ENCODE measurements at regions not wholly inside any gene's neighbourhood (a gene's known extent, or its start where the extent isn't known, plus 50 kb on each side); places are given as distances from the start of the nearest gene placed in this dataset.

DNA sequence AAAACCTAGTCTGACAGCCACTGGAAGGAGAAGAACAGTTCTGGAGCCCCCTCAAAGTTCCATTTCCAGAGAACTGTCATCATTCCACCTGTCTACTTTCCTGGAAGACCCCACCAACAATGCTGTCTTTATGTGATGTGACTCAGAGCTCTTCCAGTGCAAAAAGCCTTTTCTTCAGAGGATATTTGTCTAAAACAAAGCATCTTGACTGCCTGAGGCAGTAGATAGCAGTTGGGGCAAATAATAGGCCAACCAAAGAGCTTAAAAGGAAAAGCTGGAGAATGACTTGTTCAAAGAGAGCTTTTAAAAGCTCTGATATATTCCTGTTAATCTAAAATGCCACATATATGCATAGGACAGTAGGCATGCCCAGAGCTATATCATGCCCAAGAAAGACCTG, 62.6 kb downstream of the MIS18A start:
- TF ChIP-seq, protein P1, sequence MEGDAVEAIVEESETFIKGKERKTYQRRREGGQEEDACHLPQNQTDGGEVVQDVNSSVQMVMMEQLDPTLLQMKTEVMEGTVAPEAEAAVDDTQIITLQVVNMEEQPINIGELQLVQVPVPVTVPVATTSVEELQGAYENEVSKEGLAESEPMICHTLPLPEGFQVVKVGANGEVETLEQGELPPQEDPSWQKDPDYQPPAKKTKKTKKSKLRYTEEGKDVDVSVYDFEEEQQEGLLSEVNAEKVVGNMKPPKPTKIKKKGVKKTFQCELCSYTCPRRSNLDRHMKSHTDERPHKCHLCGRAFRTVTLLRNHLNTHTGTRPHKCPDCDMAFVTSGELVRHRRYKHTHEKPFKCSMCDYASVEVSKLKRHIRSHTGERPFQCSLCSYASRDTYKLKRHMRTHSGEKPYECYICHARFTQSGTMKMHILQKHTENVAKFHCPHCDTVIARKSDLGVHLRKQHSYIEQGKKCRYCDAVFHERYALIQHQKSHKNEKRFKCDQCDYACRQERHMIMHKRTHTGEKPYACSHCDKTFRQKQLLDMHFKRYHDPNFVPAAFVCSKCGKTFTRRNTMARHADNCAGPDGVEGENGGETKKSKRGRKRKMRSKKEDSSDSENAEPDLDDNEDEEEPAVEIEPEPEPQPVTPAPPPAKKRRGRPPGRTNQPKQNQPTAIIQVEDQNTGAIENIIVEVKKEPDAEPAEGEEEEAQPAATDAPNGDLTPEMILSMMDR (IDR thresholded peaks at IDR 0.05), result no peak

DNA sequence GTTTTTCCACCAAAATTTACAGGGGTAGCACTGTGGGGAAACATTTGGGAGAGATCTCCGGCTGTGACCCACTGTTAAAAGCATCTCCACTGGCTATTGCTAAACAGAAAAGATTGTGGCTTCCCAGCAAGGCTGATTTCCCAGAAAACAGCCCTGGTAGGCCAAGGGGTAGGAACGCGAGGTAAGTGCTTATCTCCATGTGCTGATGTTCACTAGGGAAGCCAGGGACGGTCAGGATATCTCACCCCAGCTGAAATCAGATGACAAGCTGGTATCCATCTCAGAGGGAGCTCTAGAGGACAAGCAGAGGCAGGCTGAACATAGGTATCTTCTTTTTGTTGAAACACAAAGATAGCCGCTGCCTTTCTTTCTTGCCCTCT, 63.6 kb downstream of the MIS18A start:
- TF ChIP-seq, protein P1 (IDR thresholded peaks at IDR 0.05), result no peak

DNA sequence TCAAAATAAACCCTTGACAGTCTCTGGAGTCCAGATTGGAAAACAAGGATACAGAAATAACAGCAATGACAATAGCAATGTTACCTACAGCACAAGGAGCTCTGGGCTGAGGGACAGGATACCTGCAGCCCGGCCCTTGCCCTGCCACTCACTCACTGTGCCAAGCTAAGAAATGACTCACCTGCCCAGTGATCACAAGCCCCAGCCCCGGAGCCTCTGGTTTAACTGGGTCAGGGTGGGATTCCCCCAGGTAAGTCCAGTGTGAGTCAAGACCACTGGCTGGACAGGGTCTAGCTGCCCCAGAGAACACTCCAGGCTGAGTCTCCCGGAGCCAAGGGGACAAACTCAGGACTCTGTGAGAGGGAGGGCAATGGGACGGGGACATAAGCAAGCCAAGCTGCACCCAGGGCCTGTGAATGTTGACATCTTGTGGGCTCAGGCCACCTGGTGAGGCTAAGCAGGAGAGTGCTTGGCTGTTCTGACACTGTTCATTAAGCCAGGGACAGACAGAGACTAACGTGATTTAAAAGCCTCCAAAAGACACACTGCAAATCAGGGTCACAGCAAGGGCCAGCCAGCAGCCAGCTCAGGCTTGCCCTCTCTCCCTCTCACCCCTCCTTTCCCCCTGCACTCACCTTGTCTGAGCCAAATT, 64.1 kb downstream of the MIS18A start:
- TF ChIP-seq, protein P1 (IDR thresholded peaks at IDR 0.05), result no peak

DNA sequence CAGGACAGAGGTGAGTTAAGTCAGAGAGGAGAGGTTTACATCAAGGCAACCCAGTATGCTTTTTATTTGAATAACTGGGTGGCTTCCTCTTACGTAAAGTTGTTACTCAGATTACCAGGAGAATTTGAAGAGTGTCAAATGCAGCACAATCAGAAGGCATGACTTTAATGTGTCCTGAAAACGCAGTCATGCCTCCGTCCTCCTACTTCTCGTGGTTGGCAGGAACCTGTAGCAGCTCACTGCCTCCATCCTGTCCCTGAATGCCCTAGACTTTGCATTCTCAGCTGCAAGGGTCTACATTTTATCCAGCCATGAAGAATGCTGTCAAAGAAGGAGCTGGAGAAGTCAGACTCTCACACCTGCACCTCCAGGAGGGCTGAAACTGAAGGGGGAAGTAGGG, 66.7 kb downstream of the MIS18A start:
- TF ChIP-seq, protein P1 (IDR thresholded peaks at IDR 0.05), result no peak

DNA sequence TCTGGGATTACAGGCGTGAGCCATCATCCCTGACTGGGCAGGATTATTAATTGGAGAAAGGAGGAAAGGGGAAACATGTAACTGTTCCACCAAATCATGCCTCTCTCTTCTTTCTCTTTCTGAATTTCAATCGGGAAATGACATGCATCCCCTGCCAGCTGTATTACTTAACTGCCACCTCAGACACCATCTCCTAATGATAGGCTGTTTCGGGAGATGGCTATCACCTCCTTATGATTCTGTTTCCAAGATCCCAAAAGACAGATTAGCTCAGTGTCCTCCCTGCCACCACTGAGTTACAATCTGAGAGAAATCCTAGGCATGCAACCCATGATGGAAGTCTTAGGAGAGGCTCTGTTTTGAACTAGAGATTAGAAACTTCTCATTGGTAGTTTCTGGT, 67.5 kb downstream of the MIS18A start:
- TF ChIP-seq, protein P1 (IDR thresholded peaks at IDR 0.05), result no peak

DNA sequence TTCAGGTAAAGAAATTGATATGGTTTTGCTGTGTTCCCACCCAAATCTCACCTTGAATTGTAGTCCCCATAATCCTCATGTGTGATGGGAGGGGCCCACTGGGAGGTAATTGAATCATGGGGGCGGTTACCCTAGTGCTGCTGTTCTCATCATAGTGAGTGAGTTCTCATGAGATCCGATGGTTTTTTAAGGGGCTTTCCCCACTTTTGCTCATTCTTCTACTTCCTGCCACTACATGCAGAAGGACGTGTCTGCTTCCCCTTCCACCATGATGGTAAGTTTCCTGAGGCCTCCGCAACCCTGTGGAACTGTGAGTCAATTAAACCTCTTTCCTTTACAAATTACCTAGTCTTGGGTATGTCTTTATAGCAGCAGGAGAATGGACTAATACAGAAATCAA, 69.3 kb downstream of the MIS18A start:
- TF ChIP-seq, protein P1 (IDR thresholded peaks at IDR 0.05), result no peak

DNA sequence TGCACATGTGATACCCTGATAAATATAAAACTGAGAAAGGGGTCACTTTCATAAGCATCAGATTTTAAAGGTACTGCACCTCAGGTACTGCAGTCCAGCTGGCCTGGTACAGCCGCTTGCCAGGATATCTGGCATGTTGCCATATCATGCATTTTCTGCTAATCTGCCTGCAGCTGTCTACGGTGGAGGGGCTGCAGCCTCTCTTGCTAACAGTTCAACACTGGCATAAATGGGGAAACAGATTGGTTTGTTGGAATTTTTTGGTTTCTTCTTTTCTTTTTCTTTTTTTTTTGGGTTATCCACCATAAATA, 71.5 kb downstream of the MIS18A start:
- TF ChIP-seq, protein P1 (IDR thresholded peaks at IDR 0.05), result no peak
